IMR-90 (cell line): ENCODE measurements at regions not wholly inside any gene's neighbourhood (a gene's known extent, or its start where the extent isn't known, plus 50 kb on each side); places are given as distances from the start of the nearest gene placed in this dataset.

Experiments used
- CEBPB ChIP-seq: IDR thresholded peaks from 2 replicates; pipeline ENCODE4 v1.6.1; 2012; ENCODE audit warnings: low read depth, low read length, improper control_type of control experiment
- CHD1 ChIP-seq: IDR thresholded peaks from 2 replicates; pipeline ENCODE4 v1.6.1; 2012; ENCODE audit warnings: low read depth, low read length, improper control_type of control experiment
- MAFK ChIP-seq: IDR thresholded peaks from 2 replicates; pipeline ENCODE4 v1.6.1; 2012; ENCODE audit warnings: low read depth, low read length, improper control_type of control experiment
- MXI1 ChIP-seq: IDR thresholded peaks from 2 replicates; pipeline ENCODE4 v1.6.1; 2012; ENCODE audit warnings: low read depth, mild to moderate bottlenecking, low read length, moderate library complexity, borderline replicate concordance
- POLR2A ChIP-seq: IDR thresholded peaks from 2 replicates; pipeline ENCODE4 v1.6.1; 2012; ENCODE audit warnings: mild to moderate bottlenecking, low read depth, low read length
- RFX5 ChIP-seq: IDR thresholded peaks from 2 replicates; pipeline ENCODE4 v1.8.0; 2012; ENCODE audit warnings: low read depth, mild to moderate bottlenecking, low read length, moderate library complexity
- TF ChIP-seq, protein P1 (sequence below): fragments of 150-350 bp; IDR thresholded peaks from 2 replicates; pipeline ENCODE4 v1.6.1; 2016; ENCODE audit warnings: low read depth, mild to moderate bottlenecking, low read length, moderate library complexity, borderline replicate concordance
- TF ChIP-seq, protein P2 (sequence below): conservative IDR thresholded peaks from 2 replicates; pipeline ENCODE4 v1.5.1; 2012; ENCODE audit warnings: mild to moderate bottlenecking, low read depth, low read length, improper control_type of control experiment
- TF ChIP-seq, protein P3 (sequence below): fragments of 150-350 bp; IDR thresholded peaks from 2 replicates; pipeline ENCODE4 v1.6.1; 2017; ENCODE audit warnings: mild to moderate bottlenecking, antibody characterized with exemption, low read length, low read depth

DNA sequence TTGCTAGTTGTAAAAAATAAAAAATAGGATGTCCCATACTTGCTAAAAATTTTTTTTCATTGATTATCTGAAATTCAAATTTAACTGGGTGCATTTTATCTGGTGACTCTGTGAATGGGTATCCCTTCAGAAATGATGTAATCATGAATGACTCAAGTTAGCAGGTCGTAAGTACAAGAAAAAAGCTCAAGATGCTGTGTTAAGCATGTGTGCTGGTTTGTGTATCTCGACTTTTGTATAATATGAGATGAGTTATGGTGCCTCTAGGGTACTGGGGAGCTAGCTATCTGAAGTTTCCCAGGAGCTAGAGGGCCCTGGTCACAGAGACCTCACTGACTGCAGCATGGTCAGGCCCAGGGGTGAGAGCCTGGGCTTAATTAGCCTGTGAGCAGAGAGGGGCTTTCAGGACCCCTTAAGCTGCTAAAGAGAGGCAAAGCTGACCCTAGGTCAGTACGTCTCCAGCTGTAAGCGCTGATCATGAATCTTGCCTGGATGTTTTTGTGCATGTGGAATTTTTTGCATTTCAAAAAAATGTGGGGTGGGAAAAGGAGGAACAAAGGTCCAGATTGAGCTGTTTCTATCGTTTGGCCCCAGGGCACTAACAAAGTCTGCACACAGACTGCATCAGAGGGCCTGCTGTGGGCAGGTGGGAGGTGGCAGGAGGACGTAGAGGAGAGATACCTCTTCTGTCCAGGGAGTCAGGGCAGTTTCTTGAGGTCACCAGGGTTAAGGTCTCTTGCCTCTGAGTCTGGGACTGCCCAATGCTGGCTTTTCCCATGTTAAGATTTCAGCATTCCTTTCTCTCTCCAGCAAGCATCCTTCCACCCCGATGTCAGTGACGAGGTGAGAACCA, 233.2 kb upstream of the TPM1 start:
- TF ChIP-seq, protein P1, sequence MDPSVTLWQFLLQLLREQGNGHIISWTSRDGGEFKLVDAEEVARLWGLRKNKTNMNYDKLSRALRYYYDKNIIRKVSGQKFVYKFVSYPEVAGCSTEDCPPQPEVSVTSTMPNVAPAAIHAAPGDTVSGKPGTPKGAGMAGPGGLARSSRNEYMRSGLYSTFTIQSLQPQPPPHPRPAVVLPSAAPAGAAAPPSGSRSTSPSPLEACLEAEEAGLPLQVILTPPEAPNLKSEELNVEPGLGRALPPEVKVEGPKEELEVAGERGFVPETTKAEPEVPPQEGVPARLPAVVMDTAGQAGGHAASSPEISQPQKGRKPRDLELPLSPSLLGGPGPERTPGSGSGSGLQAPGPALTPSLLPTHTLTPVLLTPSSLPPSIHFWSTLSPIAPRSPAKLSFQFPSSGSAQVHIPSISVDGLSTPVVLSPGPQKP, result no peak
- TF ChIP-seq, protein P2, sequence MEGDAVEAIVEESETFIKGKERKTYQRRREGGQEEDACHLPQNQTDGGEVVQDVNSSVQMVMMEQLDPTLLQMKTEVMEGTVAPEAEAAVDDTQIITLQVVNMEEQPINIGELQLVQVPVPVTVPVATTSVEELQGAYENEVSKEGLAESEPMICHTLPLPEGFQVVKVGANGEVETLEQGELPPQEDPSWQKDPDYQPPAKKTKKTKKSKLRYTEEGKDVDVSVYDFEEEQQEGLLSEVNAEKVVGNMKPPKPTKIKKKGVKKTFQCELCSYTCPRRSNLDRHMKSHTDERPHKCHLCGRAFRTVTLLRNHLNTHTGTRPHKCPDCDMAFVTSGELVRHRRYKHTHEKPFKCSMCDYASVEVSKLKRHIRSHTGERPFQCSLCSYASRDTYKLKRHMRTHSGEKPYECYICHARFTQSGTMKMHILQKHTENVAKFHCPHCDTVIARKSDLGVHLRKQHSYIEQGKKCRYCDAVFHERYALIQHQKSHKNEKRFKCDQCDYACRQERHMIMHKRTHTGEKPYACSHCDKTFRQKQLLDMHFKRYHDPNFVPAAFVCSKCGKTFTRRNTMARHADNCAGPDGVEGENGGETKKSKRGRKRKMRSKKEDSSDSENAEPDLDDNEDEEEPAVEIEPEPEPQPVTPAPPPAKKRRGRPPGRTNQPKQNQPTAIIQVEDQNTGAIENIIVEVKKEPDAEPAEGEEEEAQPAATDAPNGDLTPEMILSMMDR, result no peak
- TF ChIP-seq POLR2A, result no peak
- no peak for TF ChIP-seq MAFK
- peak; percentile 85 for TF ChIP-seq CEBPB
- TF ChIP-seq, protein P3, sequence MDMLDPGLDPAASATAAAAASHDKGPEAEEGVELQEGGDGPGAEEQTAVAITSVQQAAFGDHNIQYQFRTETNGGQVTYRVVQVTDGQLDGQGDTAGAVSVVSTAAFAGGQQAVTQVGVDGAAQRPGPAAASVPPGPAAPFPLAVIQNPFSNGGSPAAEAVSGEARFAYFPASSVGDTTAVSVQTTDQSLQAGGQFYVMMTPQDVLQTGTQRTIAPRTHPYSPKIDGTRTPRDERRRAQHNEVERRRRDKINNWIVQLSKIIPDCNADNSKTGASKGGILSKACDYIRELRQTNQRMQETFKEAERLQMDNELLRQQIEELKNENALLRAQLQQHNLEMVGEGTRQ, result no peak
- TF ChIP-seq RFX5, result no peak
- TF ChIP-seq MXI1, result no peak
- TF ChIP-seq CHD1, result no peak
